DMS114 treated with DMSO at 0.1 percent for 48 hours (cell line): ENCODE measurements at regions not wholly inside any gene's neighbourhood (a gene's known extent, or its start where the extent isn't known, plus 50 kb on each side); places are given as distances from the start of the nearest gene placed in this dataset.

Source experiments
- DNase-seq: peaks from one replicate; lab custom pipeline; 2025; ENCODE audit not compliant: unreplicated experiment; lab: John Stamatoyannopoulos, UW

GRCh38 chr11:70020336-70021214 lies 57.5 kb upstream of the ANO1 start:
- no peak for DNase-seq

GRCh38 chr11:70021586-70021985 lies 56.5 kb upstream of the ANO1 start:
- no peak for DNase-seq

- no peak for DNase-seq
These were observed 53.9 kb upstream of the ANO1 start for GRCh38 chr11:70024036-70024772.

GRCh38 chr11:70024773-70025045 lies 53.4 kb upstream of the ANO1 start:
- no peak for DNase-seq

- DNase-seq, result no peak
These were observed 52.8 kb upstream of the ANO1 start for GRCh38 chr11:70025308-70025707.

GRCh38 chr11:70026012-70026411 lies 52.1 kb upstream of the ANO1 start:
- DNase-seq, result no peak

GRCh38 chr11:70026726-70027125 lies 51.4 kb upstream of the ANO1 start:
- no peak for DNase-seq

GRCh38 chr11:70027451-70027850 lies 50.7 kb upstream of the ANO1 start:
- DNase-seq, result no peak

- no peak for DNase-seq
These were observed 49.8 kb upstream of the ANO1 start for GRCh38 chr11:70028147-70028855.
